Stimulated activated CD4-positive, alpha-beta T cell treated with anti-CD3 and anti-CD28 coated beads, TNF-alpha, amount 100 ng/mL, for 1 hour (primary cell): ENCODE measurements at regions not wholly inside any gene's neighbourhood (a gene's known extent, or its start where the extent isn't known, plus 50 kb on each side); places are given as distances from the start of the nearest gene placed in this dataset.
"Not testable (repeated sequence)": the region's sequence is repeated elsewhere in the genome, so short reads cannot be mapped to it uniquely, and the experiment has no call there.

ENCODE experiments used
- DNase-seq, 3 donors: peaks; one replicate each; pipeline ENCODE4 v3.0.0-alpha.2; 2020; ENCODE audit warnings: low read depth in 3 of 3, low spot score in 1 of 3

GRCh38 chr22:26914519-26915185, 257.3 kb downstream of the MIAT start:
- DNase-seq = no peak

GRCh38 chr22:26916236-26916635, 258.8 kb downstream of the MIAT start:
- DNase-seq = no peak

GRCh38 chr22:26918226-26918625, 260.8 kb downstream of the MIAT start:
- DNase-seq = no peak

GRCh38 chr22:26921726-26922125, 264.3 kb downstream of the MIAT start:
- DNase-seq = no peak

GRCh38 chr22:26922806-26923205, 265.4 kb downstream of the MIAT start:
- no peak for DNase-seq

GRCh38 chr22:26923531-26923930, 266.1 kb downstream of the MIAT start:
- DNase-seq = no peak

GRCh38 chr22:26927821-26928220, 270.4 kb downstream of the MIAT start:
- no peak for DNase-seq

- no peak for DNase-seq
Measured at GRCh38 chr22:26931471-26931870, 274.1 kb downstream of the MIAT start.

GRCh38 chr22:26933105-26933590, 275.8 kb downstream of the MIAT start:
- no peak for DNase-seq

- no peak for DNase-seq
Measured at GRCh38 chr22:26937213-26937612, 279.8 kb downstream of the MIAT start.

GRCh38 chr22:26939466-26939865, 282.1 kb downstream of the MIAT start:
- DNase-seq = no peak

- DNase-seq = no peak
Measured at GRCh38 chr22:26941896-26942636, 284.7 kb downstream of the MIAT start.

GRCh38 chr22:26942637-26942957, 285.2 kb downstream of the MIAT start:
- DNase-seq = no peak

- no peak for DNase-seq
Measured at GRCh38 chr22:26945565-26945964, 288.2 kb downstream of the MIAT start.

- no peak for DNase-seq
Measured at GRCh38 chr22:26949193-26949592, 291.8 kb downstream of the MIAT start.

GRCh38 chr22:26951139-26951538, 293.8 kb downstream of the MIAT start:
- not testable (repeated sequence) for DNase-seq

GRCh38 chr22:26952004-26952403, 294.6 kb downstream of the MIAT start:
- DNase-seq = no peak

- DNase-seq = no peak
Measured at GRCh38 chr22:26952451-26953011, 295.1 kb downstream of the MIAT start.

- DNase-seq = no peak
Measured at GRCh38 chr22:26953012-26953883, 295.9 kb downstream of the MIAT start.

- DNase-seq = no peak
Measured at GRCh38 chr22:26956371-26956770, 299.0 kb downstream of the MIAT start.

GRCh38 chr22:26957176-26957575, 299.8 kb downstream of the MIAT start:
- DNase-seq = no peak
